GM23248 (cell line): ENCODE measurements at regions not wholly inside any gene's neighbourhood (a gene's known extent, or its start where the extent isn't known, plus 50 kb on each side); places are given as distances from the start of the nearest gene placed in this dataset.

Experiments
- EZH2 ChIP-seq: fragments of 200-600 bp; sonication (generic); IDR thresholded peaks from 2 replicates; pipeline ENCODE4 v1.6.1; 2018; ENCODE audit warnings: antibody characterized with exemption, mild to moderate bottlenecking; ENCODE audit not compliant: insufficient read depth, poor library complexity, severe bottlenecking
- EZH2phosphoT487 ChIP-seq: fragments of 200-600 bp; sonication (generic); IDR thresholded peaks from 2 replicates; pipeline ENCODE4 v1.6.1; 2018; ENCODE audit warnings: antibody characterized with exemption, moderate library complexity, mild to moderate bottlenecking, low read depth; ENCODE audit not compliant: insufficient read depth

DNA sequence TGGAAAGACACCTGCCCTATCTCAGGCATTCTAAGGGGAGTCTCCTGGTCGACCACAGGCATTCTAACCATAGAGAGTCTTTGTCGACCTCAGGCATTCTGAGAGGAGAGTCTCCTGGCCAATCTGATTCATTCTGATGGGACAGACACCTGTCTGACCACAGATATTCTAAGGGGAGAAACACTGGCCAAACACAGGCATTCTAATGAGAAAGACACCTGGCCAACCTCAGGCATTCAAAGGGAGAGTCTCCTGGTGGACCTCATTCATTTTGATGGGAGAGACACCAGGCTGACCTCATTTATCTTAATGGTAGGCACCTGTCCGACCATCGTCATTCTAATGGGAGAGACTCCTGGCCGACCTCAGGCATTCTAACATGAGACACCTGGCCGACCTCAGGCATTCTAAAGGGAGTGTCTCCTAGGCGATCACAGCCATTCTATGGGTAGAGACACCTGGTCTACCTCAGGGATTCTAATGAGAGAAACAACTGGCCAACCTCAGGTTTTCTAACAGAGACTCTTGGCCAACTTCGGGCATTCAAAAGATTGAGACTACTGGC, 1351.5 kb downstream of the UQCRFS1 start:
- TF ChIP-seq EZH2 (no peak), EZH2phosphoT487 (no peak)
